ENCODE measurements at regions not wholly inside any gene's neighbourhood (a gene's known extent, or its start where the extent isn't known, plus 50 kb on each side); places are given as distances from the start of the nearest gene placed in this dataset.

GRCh38 chr13:90502762-90503161 is 844.7 kb upstream of the MIR17HG start (continued):
- TF ChIP-seq NFATC4 (CRISPR knock-in tag; IDR thresholded peaks at IDR 0.05) (no peak), E2F5 (CRISPR knock-in tag; IDR thresholded peaks at IDR 0.05) (no peak), EMX1 (CRISPR knock-in tag; IDR thresholded peaks at IDR 0.05) (no peak), RELA (CRISPR knock-in tag; IDR thresholded peaks at IDR 0.05; ENCODE audit: borderline replicate concordance) (no peak), CTCF (IDR thresholded peaks at IDR 0.05) (no peak), NR1H2 (CRISPR knock-in tag; IDR thresholded peaks at IDR 0.05) (no peak), ZBTB43 (CRISPR knock-in tag; IDR thresholded peaks at IDR 0.05) (no peak), GRHL2 (CRISPR knock-in tag; IDR thresholded peaks at IDR 0.05; ENCODE audit: insufficient replicate concordance, severe bottlenecking) (no peak), ETV6 (CRISPR knock-in tag; IDR thresholded peaks at IDR 0.05) (no peak)
- TF ChIP-seq, protein P1, sequence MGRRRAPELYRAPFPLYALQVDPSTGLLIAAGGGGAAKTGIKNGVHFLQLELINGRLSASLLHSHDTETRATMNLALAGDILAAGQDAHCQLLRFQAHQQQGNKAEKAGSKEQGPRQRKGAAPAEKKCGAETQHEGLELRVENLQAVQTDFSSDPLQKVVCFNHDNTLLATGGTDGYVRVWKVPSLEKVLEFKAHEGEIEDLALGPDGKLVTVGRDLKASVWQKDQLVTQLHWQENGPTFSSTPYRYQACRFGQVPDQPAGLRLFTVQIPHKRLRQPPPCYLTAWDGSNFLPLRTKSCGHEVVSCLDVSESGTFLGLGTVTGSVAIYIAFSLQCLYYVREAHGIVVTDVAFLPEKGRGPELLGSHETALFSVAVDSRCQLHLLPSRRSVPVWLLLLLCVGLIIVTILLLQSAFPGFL (CRISPR knock-in tag; IDR thresholded peaks at IDR 0.05; ENCODE audit: borderline replicate concordance) = no peak

- TF ChIP-seq HMGA2 (CRISPR knock-in tag; IDR thresholded peaks at IDR 0.05) (no peak), CDX4 (CRISPR knock-in tag; IDR thresholded peaks at IDR 0.05; ENCODE audit: borderline replicate concordance) (no peak), PRRX2 (CRISPR knock-in tag; IDR thresholded peaks at IDR 0.05) (no peak), ESRRA (CRISPR knock-in tag; IDR thresholded peaks at IDR 0.05; ENCODE audit: borderline replicate concordance) (no peak), MXD4 (CRISPR knock-in tag; IDR thresholded peaks at IDR 0.05; ENCODE audit: borderline replicate concordance) (no peak)
- no peaks in the 10 kb centered on the region for H3K4me1 Mint-ChIP-seq
- DNase-seq (ENCODE audit: low spot score) (no peak), ATAC-seq (no peak)
- no peaks in the 10 kb centered on the region for H3K27me3 Mint-ChIP-seq (ENCODE audit: low read depth)
- H3K27ac Mint-ChIP-seq = no peak overlapping the region
- ChIA-PET CTCF (no interaction called here), POLR2A (no interaction called here)
- no peaks in the 10 kb centered on the region for H3K9me3 Mint-ChIP-seq
- H3K4me3 Mint-ChIP-seq = no peak overlapping the region
- H3K36me3 Mint-ChIP-seq = no peaks in the 10 kb centered on the region
Measured at GRCh38 chr13:90510319-90510718, 837.2 kb upstream of the MIR17HG start.

DNA sequence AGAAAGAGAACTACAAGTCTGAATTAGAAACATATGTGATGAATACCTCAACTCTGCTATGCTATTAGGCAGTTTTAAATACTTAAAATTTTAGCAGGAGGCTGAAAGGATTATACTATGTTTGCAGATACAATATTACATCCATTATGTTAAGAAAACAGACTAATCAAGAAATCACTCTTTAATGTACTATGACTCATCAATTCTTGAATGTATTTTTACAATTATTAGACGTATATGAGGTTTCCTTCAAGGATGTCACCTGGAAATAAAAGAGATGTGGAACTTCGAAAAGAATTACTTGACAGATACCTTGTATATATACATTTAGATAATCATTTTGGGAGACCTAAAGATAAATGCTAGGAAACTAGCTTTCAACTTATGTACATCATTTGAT is 835.6 kb upstream of the MIR17HG start:
- Mint-ChIP-seq H3K4me3 (no peak overlapping the region), H3K27ac (no peak overlapping the region)
- CTCF ChIA-PET = no interaction called here
- TF ChIP-seq MYBL2 (CRISPR knock-in tag; IDR thresholded peaks at IDR 0.05) (no peak), RORB (CRISPR knock-in tag; IDR thresholded peaks at IDR 0.05) (no peak), IRF1 (CRISPR knock-in tag; IDR thresholded peaks at IDR 0.05) (no peak), NR1H2 (CRISPR knock-in tag; IDR thresholded peaks at IDR 0.05) (no peak), ZNF512 (CRISPR knock-in tag; IDR thresholded peaks at IDR 0.05; ENCODE audit: borderline replicate concordance) (no peak), TCF7 (CRISPR knock-in tag; IDR thresholded peaks at IDR 0.05; ENCODE audit: low read depth) (no peak), ATF2 (CRISPR knock-in tag; IDR thresholded peaks at IDR 0.05; ENCODE audit: borderline replicate concordance, low read depth) (no peak), OVOL2 (CRISPR knock-in tag; IDR thresholded peaks at IDR 0.05; ENCODE audit: borderline replicate concordance) (no peak), ELF4 (CRISPR knock-in tag; IDR thresholded peaks at IDR 0.05; ENCODE audit: low read depth) (no peak), TEAD4 (CRISPR knock-in tag; IDR thresholded peaks at IDR 0.05) (no peak)

More for the DNA sequence above, 835.6 kb upstream of the MIR17HG start:
- ATAC-seq = no peak
- Mint-ChIP-seq H3K4me1 (no peaks in the 10 kb centered on the region), H3K36me3 (no peaks in the 10 kb centered on the region), H3K9me3 (no peaks in the 10 kb centered on the region), H3K27me3 (ENCODE audit: low read depth) (no peaks in the 10 kb centered on the region)
- DNase-seq (ENCODE audit: low spot score) = no peak
- POLR2A ChIA-PET = no interaction called here
